ENCODE measurements at regions not wholly inside any gene's neighbourhood (a gene's known extent, or its start where the extent isn't known, plus 50 kb on each side); places are given as distances from the start of the nearest gene placed in this dataset.

GRCh38 chr7:131800531-131800930, 244.1 kb upstream of the PODXL start:
- TF ChIP-seq CTCF (IDR thresholded peaks at IDR 0.05) = no peak
- no peak for TF ChIP-seq POLR2A (IDR thresholded peaks at IDR 0.05)

Data from vagina (tissue), 2 donors.